HG02885 (cell line): ENCODE measurements at regions not wholly inside any gene's neighbourhood (a gene's known extent, or its start where the extent isn't known, plus 50 kb on each side); places are given as distances from the start of the nearest gene placed in this dataset.
"Not testable (repeated sequence)": the region's sequence is repeated elsewhere in the genome, so short reads cannot be mapped to it uniquely, and the experiment has no call there.

Source experiments
- ATAC-seq: cut with Tn5 transposase; IDR thresholded peaks from one replicate; pipeline ENCODE4 v1.9.1; 2021; ENCODE audit warnings: mild to moderate bottlenecking; ENCODE audit not compliant: unreplicated experiment, poor library complexity

GRCh38 chr3:98701071-98701675 lies 62.0 kb upstream of the ST3GAL6 start:
- no peak for ATAC-seq

- no peak for ATAC-seq
Observed at GRCh38 chr3:98702166-98702565, 61.0 kb upstream of the ST3GAL6 start.

- ATAC-seq = no peak
Observed at GRCh38 chr3:98705212-98705611, 57.9 kb upstream of the ST3GAL6 start.

DNA sequence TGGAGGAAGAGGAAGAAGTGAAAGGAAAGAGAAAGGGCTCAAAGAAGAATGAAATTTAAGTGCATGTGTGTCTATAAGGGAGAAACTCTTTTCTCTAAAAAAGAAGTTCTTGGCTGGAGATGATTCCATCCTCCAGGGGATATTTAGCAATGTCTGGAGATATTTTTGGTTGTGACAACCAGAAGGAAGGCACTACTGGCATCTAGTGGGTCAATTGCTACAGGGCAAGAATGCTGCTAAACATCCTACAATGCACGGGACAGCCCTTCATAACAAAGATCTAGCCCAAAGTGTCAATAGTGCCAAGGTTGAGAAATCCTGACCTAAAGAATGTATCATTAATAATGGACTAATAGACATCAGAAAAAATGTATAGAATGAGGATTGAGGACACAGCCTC lies 57.4 kb upstream of the ST3GAL6 start:
- no peak for ATAC-seq

- not testable (repeated sequence) for ATAC-seq
Observed at GRCh38 chr3:98708681-98709080, 54.5 kb upstream of the ST3GAL6 start.

GRCh38 chr3:98709441-98709840 lies 53.7 kb upstream of the ST3GAL6 start:
- ATAC-seq = no peak

DNA sequence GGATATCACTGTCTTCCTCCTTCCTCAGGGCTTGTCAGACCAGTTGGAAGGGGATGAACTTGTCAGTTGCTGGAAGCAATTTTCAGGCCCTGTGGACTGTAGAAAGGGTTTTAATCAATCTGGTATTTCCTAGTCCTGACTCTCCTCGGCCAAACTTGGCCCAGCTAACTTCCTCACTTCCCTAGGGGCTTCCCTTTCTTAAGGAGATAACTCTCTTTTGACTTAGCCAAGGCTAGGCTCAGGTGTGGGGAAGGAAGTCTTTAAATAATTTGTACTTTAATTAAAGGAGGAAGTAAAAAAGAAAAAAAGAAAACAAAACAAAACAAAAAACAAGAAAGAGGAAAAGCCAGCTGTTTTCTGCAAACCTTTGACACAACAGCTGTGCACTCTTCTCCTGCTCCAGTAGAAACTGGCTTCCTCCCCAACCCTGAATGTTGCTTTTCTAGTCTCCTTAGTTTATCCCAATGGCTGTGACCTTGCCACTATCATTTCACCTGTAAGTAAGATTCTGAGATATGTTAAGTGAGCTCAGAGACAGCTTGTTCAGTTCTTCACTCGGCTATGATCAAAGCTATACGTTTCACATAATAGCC lies 53.0 kb upstream of the ST3GAL6 start:
- ATAC-seq = no peak

- ATAC-seq = no peak
Observed at GRCh38 chr3:98711426-98711825, 51.7 kb upstream of the ST3GAL6 start.

DNA sequence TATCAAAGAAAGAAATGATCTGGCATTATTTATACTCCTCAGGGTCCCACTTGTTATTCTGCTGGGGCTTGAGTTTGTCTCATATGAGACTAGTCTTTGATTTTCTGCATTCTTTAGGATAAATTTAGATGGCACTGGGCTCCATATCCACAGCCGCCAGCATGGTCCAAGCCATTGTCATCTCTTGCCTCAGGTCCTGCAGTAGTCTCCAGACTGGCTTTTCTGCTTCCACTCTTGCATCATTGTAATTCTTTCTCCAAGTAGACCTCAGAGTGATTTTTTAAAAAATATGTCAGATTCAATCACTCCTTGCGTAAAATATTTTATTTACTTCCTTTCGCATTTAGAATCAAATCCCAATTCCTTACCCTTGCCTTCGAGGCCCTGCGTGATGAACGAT lies 50.4 kb upstream of the ST3GAL6 start:
- no peak for ATAC-seq

DNA sequence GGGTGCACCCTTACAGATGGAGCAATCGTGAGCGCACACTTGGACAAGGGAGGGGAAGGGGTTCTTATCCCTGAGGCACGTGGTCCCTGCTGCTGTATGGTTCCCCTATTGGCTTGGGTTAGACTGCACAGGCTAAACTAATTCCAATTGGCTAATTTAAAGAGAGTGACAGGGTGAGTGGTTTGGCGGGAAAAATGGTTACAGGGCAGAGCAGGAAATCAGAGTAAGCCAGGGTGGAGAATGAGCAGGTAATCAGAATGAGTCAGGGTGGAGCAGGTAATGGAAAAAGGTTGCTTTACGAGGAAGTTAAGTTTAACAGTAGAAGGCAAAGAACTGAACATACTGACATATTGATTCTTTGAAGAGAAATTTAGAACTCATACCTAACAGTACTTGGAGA lies 49.8 kb upstream of the ST3GAL6 start:
- ATAC-seq = not testable (repeated sequence)
